ENCODE measurements at regions not wholly inside any gene's neighbourhood (a gene's known extent, or its start where the extent isn't known, plus 50 kb on each side); places are given as distances from the start of the nearest gene placed in this dataset.

DNA sequence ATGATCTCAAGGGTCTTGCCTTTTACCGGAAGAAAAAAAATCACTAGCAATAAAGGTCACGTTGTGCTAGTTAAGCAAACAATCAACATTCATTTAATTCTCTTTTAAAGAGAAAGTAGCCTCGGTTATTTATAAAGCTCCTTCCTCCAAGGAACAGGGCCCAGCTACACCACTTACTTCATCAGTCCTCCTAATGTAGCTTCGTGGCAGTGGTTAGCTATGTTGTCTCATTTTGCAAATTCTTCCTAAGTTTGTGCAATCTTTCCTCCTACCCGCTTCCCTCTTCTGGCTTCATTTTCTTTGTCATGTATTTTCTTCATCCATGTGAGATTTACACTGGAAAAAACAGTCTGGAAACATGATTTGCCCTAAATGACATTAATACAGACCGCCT lies 554.2 kb downstream of the NUF2 start:
- Histone ChIP-seq H3K4me3 (ENCODE audit: low read depth, low read length) (no peak overlapping the region), H3K9me3 (no peaks in the 10 kb centered on the region), H3K4me1 (no peaks in the 10 kb centered on the region), H3K27me3 (replicated peaks; ENCODE audit: control insufficient read depth, insufficient read depth, low read length) (no peaks in the 10 kb centered on the region), H3K36me3 (ENCODE audit: control insufficient read depth, insufficient read depth, low read length) (no peaks in the 10 kb centered on the region)
- POLR2A ChIA-PET: no interaction called here
- CTCF ChIA-PET: interaction anchor here (0.6 kb wide), 1 partner anchor 27 kb away, joined by 3 read pairs; no protein-coding TSS in a partner anchor
- H3K36me3 Mint-ChIP-seq (ENCODE audit: insufficient read depth, unreplicated experiment): no peaks in the 10 kb centered on the region
- DNase-seq: no peak
- no peaks in the 10 kb centered on the region for H3K4me1 Mint-ChIP-seq (ENCODE audit: low read depth, unreplicated experiment)
- intact Hi-C loops (cut with micrococcal nuclease; ENCODE audit: unreplicated experiment): no loop called here
- TF ChIP-seq, protein P1, sequence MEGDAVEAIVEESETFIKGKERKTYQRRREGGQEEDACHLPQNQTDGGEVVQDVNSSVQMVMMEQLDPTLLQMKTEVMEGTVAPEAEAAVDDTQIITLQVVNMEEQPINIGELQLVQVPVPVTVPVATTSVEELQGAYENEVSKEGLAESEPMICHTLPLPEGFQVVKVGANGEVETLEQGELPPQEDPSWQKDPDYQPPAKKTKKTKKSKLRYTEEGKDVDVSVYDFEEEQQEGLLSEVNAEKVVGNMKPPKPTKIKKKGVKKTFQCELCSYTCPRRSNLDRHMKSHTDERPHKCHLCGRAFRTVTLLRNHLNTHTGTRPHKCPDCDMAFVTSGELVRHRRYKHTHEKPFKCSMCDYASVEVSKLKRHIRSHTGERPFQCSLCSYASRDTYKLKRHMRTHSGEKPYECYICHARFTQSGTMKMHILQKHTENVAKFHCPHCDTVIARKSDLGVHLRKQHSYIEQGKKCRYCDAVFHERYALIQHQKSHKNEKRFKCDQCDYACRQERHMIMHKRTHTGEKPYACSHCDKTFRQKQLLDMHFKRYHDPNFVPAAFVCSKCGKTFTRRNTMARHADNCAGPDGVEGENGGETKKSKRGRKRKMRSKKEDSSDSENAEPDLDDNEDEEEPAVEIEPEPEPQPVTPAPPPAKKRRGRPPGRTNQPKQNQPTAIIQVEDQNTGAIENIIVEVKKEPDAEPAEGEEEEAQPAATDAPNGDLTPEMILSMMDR (IDR thresholded peaks at IDR 0.05; ENCODE audit: insufficient read depth in 1 of 2, low read depth in 1 of 2, low read length in 1 of 2, severe bottlenecking in 1 of 2, unreplicated experiment in 1 of 2): no peak
- H3K27ac Mint-ChIP-seq (ENCODE audit: unreplicated experiment): no peak overlapping the region
- no peaks in the 10 kb centered on the region for H3K9me3 Mint-ChIP-seq (ENCODE audit: unreplicated experiment)
- BruUV-seq (replicated peaks): no TSS peak
- H3K4me3 Mint-ChIP-seq (ENCODE audit: unreplicated experiment): no peak overlapping the region
- no peaks in the 10 kb centered on the region for H3K27me3 Mint-ChIP-seq (ENCODE audit: insufficient read depth, unreplicated experiment)

DNA sequence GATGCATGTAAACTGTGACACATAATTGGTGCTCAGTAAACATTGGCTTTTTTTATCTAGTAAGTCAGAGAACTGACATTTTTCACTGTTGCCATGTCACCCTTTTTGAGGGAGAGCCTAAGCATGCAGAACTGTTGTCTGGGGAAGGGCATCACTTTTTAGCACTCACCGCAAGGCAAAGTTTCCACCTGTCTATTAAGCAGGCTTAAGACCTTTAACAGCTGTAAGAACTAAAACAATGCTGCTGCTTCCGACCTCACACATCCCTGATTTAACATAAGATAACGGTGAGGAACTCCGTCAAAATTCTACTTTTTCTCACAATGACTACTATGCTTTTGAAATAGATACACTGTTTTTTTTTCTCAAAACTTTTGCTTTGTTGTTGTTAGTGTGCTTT lies 554.8 kb downstream of the NUF2 start:
- Mint-ChIP-seq H3K36me3 (ENCODE audit: insufficient read depth, unreplicated experiment) (no peaks in the 10 kb centered on the region), H3K4me1 (ENCODE audit: low read depth, unreplicated experiment) (no peaks in the 10 kb centered on the region), H3K9me3 (ENCODE audit: unreplicated experiment) (no peaks in the 10 kb centered on the region), H3K4me3 (ENCODE audit: unreplicated experiment) (no peak overlapping the region), H3K27ac (ENCODE audit: unreplicated experiment) (no peak overlapping the region), H3K27me3 (ENCODE audit: insufficient read depth, unreplicated experiment) (no peaks in the 10 kb centered on the region)
- no peaks in the 10 kb centered on the region for H3K27me3 ChIP-seq (replicated peaks; ENCODE audit: control insufficient read depth, insufficient read depth, low read length)
- no peak overlapping the region for H3K4me3 ChIP-seq (ENCODE audit: low read depth, low read length)
- ChIA-PET CTCF (interaction anchor here (0.6 kb wide), 1 partner anchor 27 kb away, joined by 3 read pairs; no protein-coding TSS in a partner anchor), POLR2A (no interaction called here)
- DNase-seq: no peak
- no TSS peak for BruUV-seq (replicated peaks)
- intact Hi-C loops (cut with micrococcal nuclease; ENCODE audit: unreplicated experiment): no loop called here
- no peaks in the 10 kb centered on the region for H3K4me1 ChIP-seq
- H3K9me3 ChIP-seq: no peaks in the 10 kb centered on the region
- TF ChIP-seq, protein P1 (IDR thresholded peaks at IDR 0.05; ENCODE audit: insufficient read depth in 1 of 2, low read depth in 1 of 2, low read length in 1 of 2, severe bottlenecking in 1 of 2, unreplicated experiment in 1 of 2): no peak
- no peaks in the 10 kb centered on the region for H3K36me3 ChIP-seq (ENCODE audit: control insufficient read depth, insufficient read depth, low read length)

DNA sequence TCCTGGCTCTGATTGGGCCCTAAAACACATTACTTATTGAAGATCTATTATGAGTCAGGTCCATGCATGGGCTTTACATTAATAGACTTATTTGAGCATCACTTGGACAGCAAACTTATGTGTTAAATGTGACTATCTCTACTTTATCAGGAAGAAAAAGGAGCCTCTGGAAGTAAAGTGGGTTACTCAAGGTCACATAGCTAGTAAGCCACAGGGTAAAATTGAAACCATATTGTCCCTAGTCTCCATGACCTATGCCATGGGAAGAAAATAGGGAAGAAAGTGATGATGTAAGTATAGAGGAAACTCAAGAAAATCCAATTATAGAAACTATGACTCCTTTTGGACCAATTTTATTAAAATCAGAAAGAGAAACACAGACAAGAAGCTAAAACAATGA lies 555.3 kb downstream of the NUF2 start:
- TF ChIP-seq, protein P1 (IDR thresholded peaks at IDR 0.05; ENCODE audit: insufficient read depth in 1 of 2, low read depth in 1 of 2, low read length in 1 of 2, severe bottlenecking in 1 of 2, unreplicated experiment in 1 of 2): no peak
- Mint-ChIP-seq H3K4me1 (ENCODE audit: low read depth, unreplicated experiment) (no peaks in the 10 kb centered on the region), H3K27ac (ENCODE audit: unreplicated experiment) (no peak overlapping the region), H3K4me3 (ENCODE audit: unreplicated experiment) (no peak overlapping the region), H3K9me3 (ENCODE audit: unreplicated experiment) (no peaks in the 10 kb centered on the region), H3K36me3 (ENCODE audit: insufficient read depth, unreplicated experiment) (no peaks in the 10 kb centered on the region), H3K27me3 (ENCODE audit: insufficient read depth, unreplicated experiment) (no peaks in the 10 kb centered on the region)
- DNase-seq: no peak
- BruUV-seq (replicated peaks): no TSS peak
- no peaks in the 10 kb centered on the region for H3K27me3 ChIP-seq (replicated peaks; ENCODE audit: control insufficient read depth, insufficient read depth, low read length)
- H3K4me1 ChIP-seq: no peaks in the 10 kb centered on the region
- no peak overlapping the region for H3K4me3 ChIP-seq (ENCODE audit: low read depth, low read length)
- intact Hi-C loops (cut with micrococcal nuclease; ENCODE audit: unreplicated experiment): no loop called here
- CTCF ChIA-PET: no interaction called here
- POLR2A ChIA-PET: no interaction called here
- no peaks in the 10 kb centered on the region for H3K36me3 ChIP-seq (ENCODE audit: control insufficient read depth, insufficient read depth, low read length)
- no peaks in the 10 kb centered on the region for H3K9me3 ChIP-seq
